ENCODE measurements at regions not wholly inside any gene's neighbourhood (a gene's known extent, or its start where the extent isn't known, plus 50 kb on each side); places are given as distances from the start of the nearest gene placed in this dataset.

DNA sequence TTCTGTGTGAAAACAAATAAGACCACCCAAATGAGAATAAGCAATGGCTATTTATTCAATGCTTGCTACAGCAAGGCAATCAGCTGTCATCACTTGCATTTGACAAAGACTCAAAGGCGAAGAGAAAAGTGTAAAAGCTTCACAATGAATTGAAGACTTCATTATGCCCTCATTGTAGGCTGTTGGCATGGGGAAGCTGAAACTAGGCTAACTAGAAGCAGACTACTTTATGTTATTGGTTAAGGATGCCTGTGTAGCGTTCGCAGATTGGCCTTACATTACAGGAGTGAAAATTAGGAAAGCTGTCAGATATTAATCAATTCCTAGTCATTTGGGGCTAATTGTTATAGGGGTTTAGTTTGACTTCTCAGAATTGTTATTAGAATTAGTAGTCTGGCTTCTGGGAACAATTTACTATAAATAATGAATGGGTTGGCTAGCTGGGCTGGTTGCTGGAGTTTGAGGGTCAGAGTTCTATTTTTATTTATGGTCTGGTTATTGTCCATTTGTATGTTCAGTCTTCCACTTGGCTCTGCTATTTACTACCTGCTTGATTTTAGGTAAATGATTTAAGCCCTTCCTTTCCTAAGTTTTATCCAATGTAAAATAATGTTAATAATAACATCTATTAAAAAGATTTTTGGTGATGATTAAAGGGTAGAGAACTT, 437.2 kb upstream of the SYT4 start:
- H3K36me3 ChIP-seq (ENCODE audit: control insufficient read depth in 4 of 4, insufficient read depth in 4 of 4, low read length in 4 of 4) = no peaks in the 10 kb centered on the region
- TF ChIP-seq CTCF (IDR thresholded peaks at IDR 0.05; ENCODE audit: control extremely low read depth, extremely low read depth) = no peak
- H3K27ac ChIP-seq (ENCODE audit: low read depth in 1 of 2, low read length in 1 of 2) = no peak overlapping the region
- 91 to 97% methylated on average over 3 of the region's 3 CpGs for WGBS, 2 donors
- no peaks in the 10 kb centered on the region for H3K9me3 ChIP-seq (ENCODE audit: control insufficient read depth in 4 of 4, insufficient read depth in 3 of 4, low read length in 3 of 4)
- no peaks in the 10 kb centered on the region for H3K27me3 ChIP-seq (ENCODE audit: control insufficient read depth in 3 of 3, insufficient read depth in 3 of 3, low read length in 2 of 3)
- DNase-seq = no peak
- ATAC-seq (ENCODE audit: insufficient read depth, low FRiP score) = no peak
- H3K9ac ChIP-seq (ENCODE audit: insufficient read depth in 1 of 2, low read length in 2 of 2) = no peak overlapping the region
- H3K4me3 ChIP-seq = no peak overlapping the region
- H3K4me1 ChIP-seq (ENCODE audit: control insufficient read depth in 5 of 5, insufficient read depth in 5 of 5, low read length in 5 of 5) = no peaks in the 10 kb centered on the region

- no peak overlapping the region for H3K9ac ChIP-seq (ENCODE audit: insufficient read depth in 1 of 2, low read length in 2 of 2)
- H3K36me3 ChIP-seq (ENCODE audit: control insufficient read depth in 4 of 4, insufficient read depth in 4 of 4, low read length in 4 of 4) = no peaks in the 10 kb centered on the region
- H3K4me3 ChIP-seq = no peak overlapping the region
- H3K9me3 ChIP-seq (ENCODE audit: control insufficient read depth in 4 of 4, insufficient read depth in 3 of 4, low read length in 3 of 4) = peaks cover 0 to 4% (median 2%) of the 10 kb centered on the region in 4 donors
- no peak for TF ChIP-seq CTCF (IDR thresholded peaks at IDR 0.05; ENCODE audit: control extremely low read depth, extremely low read depth)
- WGBS, 2 donors = 49 to 70% methylated on average over 1 of the region's 1 CpG
- DNase-seq = peak in 1 of 3 donors; percentile 1
- H3K27me3 ChIP-seq (ENCODE audit: control insufficient read depth in 3 of 3, insufficient read depth in 3 of 3, low read length in 2 of 3) = no peaks in the 10 kb centered on the region
- H3K27ac ChIP-seq (ENCODE audit: low read depth in 1 of 2, low read length in 1 of 2) = no peak overlapping the region
- ATAC-seq (ENCODE audit: insufficient read depth, low FRiP score) = no peak
- no peaks in the 10 kb centered on the region for H3K4me1 ChIP-seq (ENCODE audit: control insufficient read depth in 5 of 5, insufficient read depth in 5 of 5, low read length in 5 of 5)
Observed at GRCh38 chr18:43719267-43719795, 442.0 kb upstream of the SYT4 start.

DNA sequence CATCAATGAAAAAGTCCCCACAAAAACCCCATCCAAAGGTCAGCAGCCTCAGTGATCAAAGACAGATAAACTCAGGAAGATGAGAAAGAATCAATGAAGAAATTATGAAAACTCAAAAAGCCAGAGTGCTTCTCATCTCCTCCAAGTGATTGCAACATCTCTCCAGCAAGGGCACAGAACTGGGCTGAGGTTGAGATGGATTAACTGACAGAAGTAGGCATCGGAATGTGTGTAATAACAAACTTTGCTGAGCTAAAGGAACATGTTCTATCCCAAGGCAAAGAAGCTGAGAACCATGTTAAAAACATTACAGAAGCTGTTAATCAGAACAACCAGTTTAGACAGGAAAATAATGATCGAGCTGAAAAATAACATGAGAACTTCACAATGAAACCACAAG, 442.8 kb upstream of the SYT4 start:
- no peak overlapping the region for H3K9ac ChIP-seq (ENCODE audit: insufficient read depth in 1 of 2, low read length in 2 of 2)
- no peak overlapping the region for H3K27ac ChIP-seq (ENCODE audit: low read depth in 1 of 2, low read length in 1 of 2)
- no peak for TF ChIP-seq CTCF (IDR thresholded peaks at IDR 0.05; ENCODE audit: control extremely low read depth, extremely low read depth)
- peaks cover 0 to 4% (median 3%) of the 10 kb centered on the region in 4 donors for H3K9me3 ChIP-seq (ENCODE audit: control insufficient read depth in 4 of 4, insufficient read depth in 3 of 4, low read length in 3 of 4)
- no peak overlapping the region for H3K4me3 ChIP-seq
- 75 to 86% methylated on average over 2 of the region's 2 CpGs for whole genome bisulfite sequencing, 2 donors
- no peaks in the 10 kb centered on the region for H3K36me3 ChIP-seq (ENCODE audit: control insufficient read depth in 4 of 4, insufficient read depth in 4 of 4, low read length in 4 of 4)
- no peak for ATAC-seq (ENCODE audit: insufficient read depth, low FRiP score)
- no peak for DNase-seq
- H3K27me3 ChIP-seq (ENCODE audit: control insufficient read depth in 3 of 3, insufficient read depth in 3 of 3, low read length in 2 of 3) = no peaks in the 10 kb centered on the region
- no peaks in the 10 kb centered on the region for H3K4me1 ChIP-seq (ENCODE audit: control insufficient read depth in 5 of 5, insufficient read depth in 5 of 5, low read length in 5 of 5)

All from lung (tissue), 11 donors.